Activated effector memory CD4-positive, alpha-beta T cell treated with Interleukin-2 at 50 U/mL for 16 hours (primary cell): ENCODE measurements at regions not wholly inside any gene's neighbourhood (a gene's known extent, or its start where the extent isn't known, plus 50 kb on each side); places are given as distances from the start of the nearest gene placed in this dataset.

Experiments
- DNase-seq: peaks from one replicate; pipeline ENCODE4 v3.0.0-alpha.2; 2020

- no peak for DNase-seq
These were observed 366.5 kb downstream of the SEC14L1 start for GRCh38 chr17:77507111-77507885.

DNA sequence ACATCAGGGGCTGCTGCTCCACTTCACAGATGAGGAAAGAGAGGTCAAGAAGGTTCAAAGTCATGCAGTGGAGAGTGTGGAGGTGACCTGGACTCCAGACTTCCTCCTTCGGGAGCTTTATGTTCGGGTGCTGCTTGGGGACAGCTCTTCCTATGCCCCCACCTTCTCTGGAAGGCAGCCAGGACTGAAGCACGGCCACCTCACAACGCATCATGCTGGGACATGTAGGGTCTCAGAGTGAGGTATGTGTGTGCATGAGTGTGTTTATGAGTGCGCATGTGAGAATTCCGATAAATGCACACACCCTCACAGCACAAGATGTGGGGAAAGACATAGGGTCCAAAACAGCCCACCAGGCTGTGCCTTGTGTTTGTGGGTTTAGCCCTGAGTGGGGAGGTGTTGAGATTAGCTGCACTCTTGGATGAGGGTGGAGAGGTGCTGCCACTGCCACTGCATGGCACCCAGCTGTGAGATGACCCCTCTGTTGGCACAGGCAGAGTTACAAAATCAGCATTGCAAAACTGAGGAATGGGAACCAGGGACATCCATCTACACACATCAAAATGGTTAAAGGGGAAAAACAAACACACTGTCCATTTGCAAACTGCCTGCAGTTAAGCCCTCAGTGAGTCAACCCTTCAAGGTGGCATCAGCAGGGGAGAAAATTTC is 367.4 kb downstream of the SEC14L1 start:
- no peak for DNase-seq

DNA sequence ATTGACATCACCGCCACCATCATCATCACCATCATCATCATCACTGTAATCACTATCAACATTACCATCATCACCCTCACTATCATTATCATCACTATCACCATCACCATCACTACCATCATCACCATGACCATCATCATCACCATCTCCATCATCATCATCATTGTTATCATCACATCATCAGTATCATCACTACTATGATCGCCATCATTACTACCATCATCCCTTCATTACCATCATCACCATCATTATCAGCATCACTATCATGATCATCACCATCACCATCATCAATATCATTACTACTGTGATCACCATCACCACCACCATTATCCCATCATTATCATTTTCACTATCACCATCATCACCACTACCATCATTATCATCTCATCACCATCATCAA is 368.3 kb downstream of the SEC14L1 start:
- DNase-seq = no peak

DNA sequence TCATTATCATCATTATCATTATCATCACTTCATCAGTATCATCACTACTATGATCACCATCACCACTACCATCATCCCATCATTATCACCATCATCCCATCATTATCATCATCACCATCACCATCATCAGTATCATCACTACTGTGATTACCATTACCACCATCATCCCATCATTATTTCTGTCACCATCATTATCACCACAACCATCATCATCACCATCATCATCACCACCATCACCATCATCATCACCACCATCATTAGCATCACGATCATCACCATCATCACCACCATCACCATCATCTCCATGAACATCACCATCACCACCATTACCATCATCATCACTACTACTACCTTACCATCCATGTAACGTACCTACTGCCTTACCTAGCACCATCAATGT is 368.8 kb downstream of the SEC14L1 start:
- no peak for DNase-seq

GRCh38 chr17:77510133-77510796 is 369.5 kb downstream of the SEC14L1 start:
- no peak for DNase-seq

DNA sequence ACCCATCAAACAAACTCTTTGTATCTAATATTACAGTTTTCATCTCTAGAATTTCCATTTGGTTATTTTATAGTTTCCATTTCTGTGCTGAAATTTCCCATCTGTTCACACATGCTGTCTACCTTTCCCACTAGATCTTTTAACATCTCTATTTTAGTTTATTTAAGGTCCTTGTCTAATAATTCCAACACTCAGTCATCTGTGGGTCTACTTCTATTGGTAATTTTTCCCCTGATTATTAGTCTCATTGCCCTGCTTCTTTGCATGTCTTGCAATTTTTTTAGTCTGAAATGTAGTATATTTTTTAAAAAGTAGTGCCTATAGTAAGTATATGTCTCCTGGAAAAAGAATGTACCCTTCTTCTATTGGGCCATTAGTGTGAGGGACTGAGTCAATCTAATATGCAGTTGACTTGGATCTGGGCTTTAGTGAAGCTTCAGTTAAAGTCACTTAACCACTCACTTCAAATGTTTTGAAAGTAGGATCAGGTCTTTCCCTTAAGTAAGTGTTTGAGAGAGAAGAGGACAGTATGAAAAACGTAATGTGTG is 370.8 kb downstream of the SEC14L1 start:
- no peak for DNase-seq

GRCh38 chr17:77512062-77512946 is 371.5 kb downstream of the SEC14L1 start:
- no peak for DNase-seq

- DNase-seq = no peak
These were observed 372.3 kb downstream of the SEC14L1 start for GRCh38 chr17:77513045-77513444.

DNA sequence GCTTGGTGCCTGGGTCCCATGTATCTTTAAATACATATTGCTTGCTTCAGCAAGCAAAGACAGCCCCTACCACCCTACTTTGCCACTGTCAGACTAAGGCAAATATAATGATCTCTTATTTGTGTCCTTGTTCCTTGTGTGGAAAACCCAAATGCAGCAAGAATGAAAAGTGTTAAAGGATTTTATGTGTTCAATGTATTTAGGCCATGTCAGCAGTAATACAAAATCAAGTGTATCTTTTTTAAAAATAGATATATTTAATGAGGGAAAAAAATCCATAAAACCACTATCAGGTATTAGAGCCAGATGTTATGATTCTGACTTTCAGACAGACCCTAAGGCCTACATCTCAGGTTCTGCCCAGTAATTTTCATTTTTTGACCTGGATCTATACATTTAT is 374.5 kb downstream of the SEC14L1 start:
- no peak for DNase-seq

- DNase-seq = no peak
These were observed 376.1 kb downstream of the SEC14L1 start for GRCh38 chr17:77516902-77517301.

DNA sequence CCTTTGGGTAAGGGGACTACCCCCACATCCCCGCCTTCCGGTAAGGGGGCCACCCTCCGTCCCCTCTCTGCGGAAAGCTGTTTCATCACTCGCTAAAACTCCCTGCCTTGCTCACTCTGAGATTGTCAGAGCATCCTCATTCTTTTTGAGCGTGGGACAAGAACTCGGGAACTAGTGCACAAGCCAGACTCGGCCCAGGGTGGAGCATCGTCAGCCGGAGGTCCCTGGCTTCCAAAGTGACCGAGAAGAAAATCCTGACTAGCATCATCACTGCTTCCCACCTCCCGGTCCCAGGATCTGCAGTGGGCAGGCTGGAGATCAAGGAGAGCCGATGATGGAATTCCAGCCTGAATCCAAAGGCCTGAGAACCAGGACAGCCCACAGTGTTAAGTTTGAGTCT is 380.3 kb downstream of the SEC14L1 start:
- DNase-seq = no peak

DNA sequence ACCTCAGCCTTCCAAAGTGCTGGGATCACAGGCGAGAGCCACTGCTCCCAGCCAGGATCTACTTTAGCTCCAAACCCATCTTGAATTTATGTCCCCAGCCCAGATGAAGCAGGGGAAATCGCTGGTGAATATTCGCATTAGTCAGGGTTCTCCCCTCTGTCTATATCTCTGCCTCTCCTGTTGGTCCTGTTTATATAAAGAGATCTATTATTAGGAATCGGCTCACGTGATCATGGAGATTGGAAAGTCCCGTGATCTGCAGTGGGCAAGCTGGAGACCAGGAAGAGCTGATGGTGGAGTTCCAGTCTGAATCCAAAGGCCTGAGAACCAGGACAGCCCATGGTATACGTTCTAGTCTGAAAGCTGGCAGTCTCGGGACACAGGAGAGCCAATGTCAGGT is 382.8 kb downstream of the SEC14L1 start:
- no peak for DNase-seq

DNA sequence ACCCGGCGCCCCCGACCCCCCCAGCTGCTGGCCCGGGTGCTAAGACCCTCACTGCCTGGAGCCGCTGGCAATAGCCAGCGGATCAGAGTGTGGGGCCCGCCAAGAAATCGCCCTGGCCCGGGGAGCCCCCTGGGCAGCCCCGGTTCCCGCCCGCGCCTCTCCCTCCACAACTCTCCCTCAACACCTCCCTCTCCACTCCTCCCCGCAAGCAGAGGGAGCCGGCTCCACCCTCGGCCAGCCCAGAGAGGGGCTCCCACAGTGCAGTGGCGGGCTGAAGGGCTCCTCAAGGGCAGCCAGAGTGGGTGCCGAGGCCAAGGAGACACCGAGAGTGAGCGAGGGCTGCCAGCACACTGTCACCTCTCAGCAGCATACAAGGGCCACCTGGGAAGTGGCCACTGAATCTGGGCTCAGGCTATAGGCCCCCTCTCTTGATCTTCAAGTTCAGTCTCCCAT is 385.5 kb downstream of the SEC14L1 start:
- no peak for DNase-seq

GRCh38 chr17:77526728-77527350 is 386.1 kb downstream of the SEC14L1 start:
- DNase-seq = no peak

DNA sequence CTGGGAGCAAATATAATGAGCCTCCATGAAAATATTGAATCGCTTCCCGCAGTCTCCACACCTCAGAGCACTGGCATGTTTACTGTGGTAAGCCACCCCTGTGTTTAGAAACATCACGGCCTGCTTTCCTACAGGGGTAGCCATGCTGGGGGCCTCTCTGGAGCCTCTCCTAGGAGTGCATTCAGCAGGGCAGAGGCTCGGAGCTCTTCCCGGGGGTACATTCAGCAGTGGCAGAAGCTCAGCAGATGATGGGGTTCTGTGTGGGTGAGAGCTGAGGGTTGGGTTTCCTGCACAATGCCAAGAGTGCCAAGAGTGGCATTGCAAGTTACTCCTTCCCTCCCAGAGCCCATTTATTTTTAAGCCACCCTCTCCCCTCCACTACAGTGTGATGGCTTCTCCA is 386.6 kb downstream of the SEC14L1 start:
- no peak for DNase-seq

GRCh38 chr17:77527836-77528505 is 387.2 kb downstream of the SEC14L1 start:
- DNase-seq = no peak

DNA sequence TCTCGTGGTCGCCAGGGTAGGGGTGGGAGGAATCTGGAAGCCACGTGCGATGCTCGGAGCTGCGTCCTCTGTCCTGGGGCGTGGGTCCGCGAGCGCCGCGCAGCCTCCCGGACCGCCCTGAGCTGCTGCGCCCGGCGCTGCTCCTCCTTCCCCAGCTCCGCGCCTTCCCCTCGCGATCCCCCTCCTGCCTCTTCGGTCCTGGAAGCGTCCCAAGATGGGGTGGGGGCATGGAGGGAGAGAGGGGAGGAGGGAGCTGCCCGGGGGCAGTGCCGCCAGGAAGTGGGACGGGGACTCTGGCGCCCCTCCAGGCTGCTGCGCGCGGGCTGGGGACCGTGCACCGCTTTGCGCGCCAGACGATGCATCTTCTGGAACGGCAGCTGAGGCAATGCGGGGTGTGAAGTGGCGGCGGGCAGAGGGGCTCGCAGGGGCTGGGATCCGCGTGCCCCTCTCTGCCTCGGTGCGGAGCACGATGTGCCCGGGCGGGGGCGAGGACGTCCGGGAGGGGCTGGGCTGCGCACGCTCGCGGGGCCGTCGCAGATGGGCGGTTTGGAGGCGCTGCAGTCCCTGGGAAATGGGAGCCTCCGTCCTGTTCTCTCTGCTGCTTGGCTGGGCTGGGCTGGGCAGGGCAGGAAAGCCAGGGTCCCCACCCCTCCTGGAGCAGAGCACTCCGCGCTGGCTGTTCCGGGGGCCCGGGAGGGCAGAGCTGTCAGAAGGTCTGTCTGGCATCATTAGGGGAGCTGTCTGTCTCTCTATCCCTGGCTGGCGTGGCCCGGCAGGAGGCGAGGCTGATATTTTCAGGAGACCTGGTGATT is 388.0 kb downstream of the SEC14L1 start:
- DNase-seq = no peak

GRCh38 chr17:77529328-77529650 is 388.5 kb downstream of the SEC14L1 start:
- no peak for DNase-seq

GRCh38 chr17:77530591-77530990 is 389.8 kb downstream of the SEC14L1 start:
- no peak for DNase-seq

DNA sequence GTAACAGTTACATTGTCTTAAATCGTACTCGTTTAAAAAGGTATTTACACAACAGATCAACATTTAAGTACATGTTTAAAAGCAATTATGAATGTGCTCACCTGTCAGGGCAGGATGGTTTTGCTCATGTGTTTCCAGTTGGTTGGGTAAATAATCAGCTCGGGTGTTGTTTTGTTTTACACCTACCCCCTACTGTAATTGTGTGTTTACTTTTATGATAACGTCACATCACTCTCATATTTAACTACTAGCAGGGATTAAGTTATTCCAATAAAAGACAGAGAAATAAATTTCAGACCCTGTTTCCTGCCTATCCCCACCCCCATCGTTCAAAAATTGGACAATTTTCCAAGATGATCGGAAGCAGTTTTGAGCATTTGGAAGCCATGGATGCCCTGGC is 390.2 kb downstream of the SEC14L1 start:
- DNase-seq = no peak

DNA sequence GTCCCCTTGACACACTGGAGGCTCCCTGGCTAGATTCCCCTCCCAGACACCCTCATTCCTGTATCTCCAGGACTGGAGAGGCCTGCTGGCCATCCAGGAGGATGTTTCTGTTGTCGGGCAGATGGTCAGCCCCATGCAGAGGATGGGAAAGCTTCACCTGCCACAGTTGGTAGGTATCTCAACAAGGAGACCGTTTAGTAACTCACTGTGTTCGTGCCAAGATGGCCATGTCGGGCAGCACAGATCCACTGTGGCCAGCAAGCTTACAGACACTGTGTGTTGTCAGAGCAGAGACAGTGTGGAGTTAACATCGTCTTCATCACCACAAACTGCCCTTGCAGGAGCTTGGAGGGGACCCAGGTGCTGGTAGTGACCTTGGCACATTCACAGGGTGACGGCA is 390.9 kb downstream of the SEC14L1 start:
- no peak for DNase-seq
